ENCODE measurements at regions not wholly inside any gene's neighbourhood (a gene's known extent, or its start where the extent isn't known, plus 50 kb on each side); places are given as distances from the start of the nearest gene placed in this dataset.

- BruUV-seq (replicated peaks), result no TSS peak
- Histone ChIP-seq H3K27me3 (replicated peaks; ENCODE audit: insufficient read depth, low read depth, low read length, poor library complexity) (no peaks in the 10 kb centered on the region), H3K27ac (ENCODE audit: low read depth, low read length, poor library complexity, severe bottlenecking) (no peak overlapping the region), H3K4me1 (ENCODE audit: insufficient read depth, low read length, poor library complexity, severe bottlenecking) (no peaks in the 10 kb centered on the region), H3K36me3 (ENCODE audit: insufficient read depth, low read length, poor library complexity, severe bottlenecking) (no peaks in the 10 kb centered on the region), H3K4me3 (ENCODE audit: low read depth, low read length, poor library complexity, severe bottlenecking) (no peak overlapping the region), H3K9me3 (ENCODE audit: low read depth, low read length, poor library complexity, severe bottlenecking) (no peaks in the 10 kb centered on the region)
- TF ChIP-seq EZH2 (IDR thresholded peaks at IDR 0.05; ENCODE audit: borderline replicate concordance, low read depth, low read length, poor library complexity, severe bottlenecking) (no peak), CTCF (conservative IDR thresholded peaks at IDR 0.05; ENCODE audit: low read depth, low read length) (no peak)
- ChIA-PET CTCF (no interaction called here), POLR2A (ENCODE audit: low non-redundant PET) (no interaction called here)
- intact Hi-C loops (cut with micrococcal nuclease; ENCODE audit: unreplicated experiment), result no loop called here
- DNase-seq (ENCODE audit: low spot score), result no peak
These were observed 392.8 kb downstream of the JRKL start for GRCh38 chr11:96782632-96783031.

GRCh38 chr11:96783311-96783710 is 393.5 kb downstream of the JRKL start:
- TF ChIP-seq EZH2 (IDR thresholded peaks at IDR 0.05; ENCODE audit: borderline replicate concordance, low read depth, low read length, poor library complexity, severe bottlenecking) (no peak), CTCF (conservative IDR thresholded peaks at IDR 0.05; ENCODE audit: low read depth, low read length) (no peak)
- no TSS peak for BruUV-seq (replicated peaks)
- intact Hi-C loops (cut with micrococcal nuclease; ENCODE audit: unreplicated experiment), result no loop called here
- H3K4me1 ChIP-seq (ENCODE audit: insufficient read depth, low read length, poor library complexity, severe bottlenecking), result no peaks in the 10 kb centered on the region
- DNase-seq (ENCODE audit: low spot score), result no peak
- ChIA-PET POLR2A (ENCODE audit: low non-redundant PET) (no interaction called here), CTCF (no interaction called here)
- H3K9me3 ChIP-seq (ENCODE audit: low read depth, low read length, poor library complexity, severe bottlenecking), result no peaks in the 10 kb centered on the region
- no peak overlapping the region for H3K4me3 ChIP-seq (ENCODE audit: low read depth, low read length, poor library complexity, severe bottlenecking)
- H3K27me3 ChIP-seq (replicated peaks; ENCODE audit: insufficient read depth, low read depth, low read length, poor library complexity), result no peaks in the 10 kb centered on the region
- no peaks in the 10 kb centered on the region for H3K36me3 ChIP-seq (ENCODE audit: insufficient read depth, low read length, poor library complexity, severe bottlenecking)
- no peak overlapping the region for H3K27ac ChIP-seq (ENCODE audit: low read depth, low read length, poor library complexity, severe bottlenecking)

GRCh38 chr11:96785073-96785472 is 395.3 kb downstream of the JRKL start:
- H3K36me3 ChIP-seq (ENCODE audit: insufficient read depth, low read length, poor library complexity, severe bottlenecking), result no peaks in the 10 kb centered on the region
- no TSS peak for BruUV-seq (replicated peaks)
- H3K4me3 ChIP-seq (ENCODE audit: low read depth, low read length, poor library complexity, severe bottlenecking), result no peak overlapping the region
- TF ChIP-seq CTCF (conservative IDR thresholded peaks at IDR 0.05; ENCODE audit: low read depth, low read length), result no peak
- no peak for TF ChIP-seq EZH2 (IDR thresholded peaks at IDR 0.05; ENCODE audit: borderline replicate concordance, low read depth, low read length, poor library complexity, severe bottlenecking)
- no peaks in the 10 kb centered on the region for H3K27me3 ChIP-seq (replicated peaks; ENCODE audit: insufficient read depth, low read depth, low read length, poor library complexity)
- DNase-seq (ENCODE audit: low spot score), result no peak
- intact Hi-C loops (cut with micrococcal nuclease; ENCODE audit: unreplicated experiment), result no loop called here
- no peaks in the 10 kb centered on the region for H3K4me1 ChIP-seq (ENCODE audit: insufficient read depth, low read length, poor library complexity, severe bottlenecking)
- ChIA-PET CTCF (no interaction called here), POLR2A (ENCODE audit: low non-redundant PET) (no interaction called here)
- no peak overlapping the region for H3K27ac ChIP-seq (ENCODE audit: low read depth, low read length, poor library complexity, severe bottlenecking)
- H3K9me3 ChIP-seq (ENCODE audit: low read depth, low read length, poor library complexity, severe bottlenecking), result no peaks in the 10 kb centered on the region

Data from A673 (cell line).